Natural killer cell treated with Interleukin-12 subunit alpha and Interleukin-12 subunit beta and Interleukin-15 and Interleukin-18, amount 100 ng/mL, for 72 hours (primary cell): ENCODE measurements at regions not wholly inside any gene's neighbourhood (a gene's known extent, or its start where the extent isn't known, plus 50 kb on each side); places are given as distances from the start of the nearest gene placed in this dataset.

Source experiments
- ATAC-seq, 2 donors: fragments of 150-1000 bp; cut with Tn5 transposase in 1 of 2; sonication (Bioruptor Pico), chemical (Tn5 transposase) in 1 of 2; 2 replicates each; pipeline ENCODE4 v1.10.0; 2021
- DNase-seq: peaks from one replicate; pipeline ENCODE4 v3.0.0; 2022; ENCODE audit warnings: low spot score
- H3K27ac Mint-ChIP-seq, 2 donors: 1 replicate in 1 of 2; 2 replicates in 1 of 2; pipeline ENCODE4 v1.8.0; 2022; ENCODE audit warnings: mixed read lengths in 2 of 2, mild to moderate bottlenecking in 1 of 2, moderate library complexity in 1 of 2
- H3K27me3 Mint-ChIP-seq, 2 donors: 1 replicate in 1 of 2; 2 replicates in 1 of 2; pipeline ENCODE4 v1.8.0; 2022; ENCODE audit warnings: mixed read lengths in 2 of 2
- H3K36me3 Mint-ChIP-seq: one replicate; pipeline ENCODE4 v1.8.0; 2022; ENCODE audit warnings: mixed read lengths
- H3K4me1 Mint-ChIP-seq, 2 donors: 1 replicate in 1 of 2; 2 replicates in 1 of 2; pipeline ENCODE4 v1.8.0; 2022; ENCODE audit warnings: low read depth in 2 of 2, mixed read lengths in 2 of 2, mild to moderate bottlenecking in 1 of 2
- H3K4me3 Mint-ChIP-seq: one replicate; pipeline ENCODE4 v1.8.0; 2022; ENCODE audit warnings: mixed read lengths
- H3K9me3 Mint-ChIP-seq: 2 replicates; pipeline ENCODE4 v1.8.0; 2022; ENCODE audit warnings: mixed read lengths

GRCh38 chr17:65477600-65477999, 83.8 kb downstream of the AXIN2 start:
- H3K27me3 Mint-ChIP-seq, result peaks cover 19 to 31% of the 10 kb centered on the region in 2 donors
- H3K9me3 Mint-ChIP-seq, result no peaks in the 10 kb centered on the region
- ATAC-seq, result no peak
- H3K4me1 Mint-ChIP-seq, result no peaks in the 10 kb centered on the region
- H3K4me3 Mint-ChIP-seq, result no peak overlapping the region
- H3K27ac Mint-ChIP-seq, result no peak overlapping the region
- no peak for DNase-seq
- no peaks in the 10 kb centered on the region for H3K36me3 Mint-ChIP-seq

GRCh38 chr17:65474660-65475059, 86.8 kb downstream of the AXIN2 start:
- Mint-ChIP-seq H3K9me3 (no peaks in the 10 kb centered on the region), H3K36me3 (no peaks in the 10 kb centered on the region), H3K4me3 (no peak overlapping the region), H3K4me1 (no peaks in the 10 kb centered on the region), H3K27me3 (peaks cover 22 to 38% of the 10 kb centered on the region in 2 donors), H3K27ac (no peak overlapping the region)
- ATAC-seq, result no peak
- no peak for DNase-seq

GRCh38 chr17:65473985-65474384, 87.5 kb downstream of the AXIN2 start:
- H3K36me3 Mint-ChIP-seq, result no peaks in the 10 kb centered on the region
- H3K27me3 Mint-ChIP-seq, result peaks cover 22 to 44% of the 10 kb centered on the region in 2 donors
- H3K4me3 Mint-ChIP-seq, result no peak overlapping the region
- no peaks in the 10 kb centered on the region for H3K9me3 Mint-ChIP-seq
- DNase-seq, result no peak
- no peaks in the 10 kb centered on the region for H3K4me1 Mint-ChIP-seq
- ATAC-seq, result no peak
- no peak overlapping the region for H3K27ac Mint-ChIP-seq

- Mint-ChIP-seq H3K27me3 (peaks cover 22 to 48% of the 10 kb centered on the region in 2 donors), H3K36me3 (no peaks in the 10 kb centered on the region), H3K4me1 (no peaks in the 10 kb centered on the region), H3K4me3 (no peak overlapping the region), H3K9me3 (no peaks in the 10 kb centered on the region), H3K27ac (no peak overlapping the region)
- ATAC-seq (no peak), DNase-seq (no peak)
Observed at GRCh38 chr17:65473363-65473762, 88.1 kb downstream of the AXIN2 start.

GRCh38 chr17:65472666-65473309, 88.7 kb downstream of the AXIN2 start:
- DNase-seq, result no peak
- Mint-ChIP-seq H3K4me1 (no peaks in the 10 kb centered on the region), H3K27me3 (peaks cover 22 to 48% of the 10 kb centered on the region in 2 donors), H3K27ac (no peak overlapping the region), H3K4me3 (no peak overlapping the region), H3K36me3 (no peaks in the 10 kb centered on the region), H3K9me3 (no peaks in the 10 kb centered on the region)
- ATAC-seq, result no peak

DNA sequence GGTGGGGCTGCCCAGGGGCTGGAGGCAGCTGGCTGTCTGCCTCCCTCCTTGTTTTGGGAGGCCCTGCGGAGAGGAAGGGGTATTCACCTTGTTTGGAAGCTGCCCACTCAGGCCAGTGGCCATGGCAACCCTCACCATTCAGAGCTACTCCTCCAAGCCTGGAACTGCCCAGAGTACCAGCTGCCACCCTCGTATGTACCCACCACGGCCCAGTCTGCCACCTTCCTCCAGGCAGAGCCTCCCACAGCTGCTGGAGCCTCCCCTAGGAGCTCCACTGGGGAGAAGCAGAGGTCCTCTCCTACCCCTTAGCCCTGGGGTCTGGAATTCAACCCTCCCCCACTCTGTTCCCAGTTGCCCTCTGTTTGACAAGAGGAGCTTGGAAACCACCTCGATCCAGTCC, 90.7 kb downstream of the AXIN2 start:
- no peaks in the 10 kb centered on the region for H3K36me3 Mint-ChIP-seq
- H3K27me3 Mint-ChIP-seq, result peaks cover 22 to 44% of the 10 kb centered on the region in 2 donors
- H3K4me3 Mint-ChIP-seq, result no peak overlapping the region
- ATAC-seq (peak; percentile 15 to 41), DNase-seq (no peak)
- H3K9me3 Mint-ChIP-seq, result no peaks in the 10 kb centered on the region
- H3K27ac Mint-ChIP-seq, result no peak overlapping the region
- no peaks in the 10 kb centered on the region for H3K4me1 Mint-ChIP-seq

DNA sequence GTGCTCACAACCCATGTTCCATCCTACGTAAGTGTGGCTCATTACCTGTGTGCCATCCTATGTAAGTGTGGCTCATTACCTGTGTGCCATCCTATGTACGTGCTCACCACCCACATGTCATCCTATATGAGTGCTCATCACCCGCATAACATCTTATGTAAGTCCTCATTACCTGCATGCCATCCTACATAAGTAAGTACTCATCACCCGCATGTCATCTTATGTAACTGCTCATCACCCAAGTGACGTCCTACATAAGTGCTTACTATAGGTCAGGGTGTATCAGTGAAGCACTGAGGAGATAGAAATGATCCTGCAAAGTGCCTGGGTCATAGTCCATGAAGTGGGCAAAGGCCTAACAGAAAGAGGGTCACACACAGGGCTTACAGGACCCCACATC, 93.1 kb downstream of the AXIN2 start:
- H3K27ac Mint-ChIP-seq, result no peak overlapping the region
- H3K9me3 Mint-ChIP-seq, result no peaks in the 10 kb centered on the region
- ATAC-seq, result no peak
- H3K4me3 Mint-ChIP-seq, result no peak overlapping the region
- peaks cover 9 to 26% of the 10 kb centered on the region in 2 donors for H3K27me3 Mint-ChIP-seq
- no peaks in the 10 kb centered on the region for H3K4me1 Mint-ChIP-seq
- no peak for DNase-seq
- no peaks in the 10 kb centered on the region for H3K36me3 Mint-ChIP-seq

GRCh38 chr17:65467156-65467555, 94.3 kb downstream of the AXIN2 start:
- no peak for ATAC-seq
- H3K4me3 Mint-ChIP-seq, result no peak overlapping the region
- no peaks in the 10 kb centered on the region for H3K9me3 Mint-ChIP-seq
- no peak overlapping the region for H3K27ac Mint-ChIP-seq
- DNase-seq, result no peak
- H3K36me3 Mint-ChIP-seq, result no peaks in the 10 kb centered on the region
- H3K27me3 Mint-ChIP-seq, result peaks cover 10 to 26% of the 10 kb centered on the region in 2 donors
- H3K4me1 Mint-ChIP-seq, result no peaks in the 10 kb centered on the region

DNA sequence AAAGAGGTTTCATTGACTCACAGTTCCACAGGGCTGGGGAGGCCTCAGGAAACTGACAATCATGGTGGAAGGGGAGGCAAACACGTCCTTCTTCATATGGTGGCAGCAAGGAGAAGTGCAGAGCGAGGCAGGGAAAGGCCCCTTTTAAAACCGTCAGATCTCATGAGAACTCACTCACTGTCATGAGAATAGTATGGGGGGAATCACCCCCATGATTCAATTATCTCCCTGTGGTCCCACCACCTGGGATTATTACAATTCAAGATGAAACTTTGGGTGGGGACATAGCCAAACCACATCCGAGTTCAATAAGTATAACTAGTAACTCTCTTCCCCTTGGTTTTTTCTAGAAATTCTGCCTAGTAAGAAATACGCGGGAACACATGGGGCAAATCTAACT, 94.9 kb downstream of the AXIN2 start:
- Mint-ChIP-seq H3K4me1 (no peaks in the 10 kb centered on the region), H3K27me3 (peaks cover 11 to 32% of the 10 kb centered on the region in 2 donors), H3K9me3 (no peaks in the 10 kb centered on the region), H3K36me3 (no peaks in the 10 kb centered on the region), H3K27ac (no peak overlapping the region), H3K4me3 (no peak overlapping the region)
- DNase-seq, result no peak
- no peak for ATAC-seq

DNA sequence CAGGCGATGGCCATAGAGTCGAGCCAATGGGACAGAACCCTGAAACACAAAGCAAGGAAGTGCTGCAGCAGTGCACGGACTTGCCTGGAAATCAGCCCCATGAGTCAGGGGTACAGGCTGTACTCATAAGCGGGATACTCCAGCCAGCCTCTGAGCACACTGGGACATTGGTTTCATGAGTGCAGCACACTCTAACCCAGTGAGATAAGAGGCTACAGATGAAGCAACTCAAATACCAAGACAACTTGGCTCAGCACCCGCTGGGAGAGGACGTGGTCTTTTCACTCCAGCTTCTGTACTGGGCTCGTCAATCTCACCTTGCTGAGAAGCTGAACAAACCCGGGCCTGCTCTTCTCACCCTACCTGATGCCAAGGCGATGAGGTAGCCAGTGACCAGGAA, 98.2 kb downstream of the AXIN2 start:
- Mint-ChIP-seq H3K4me3 (no peak overlapping the region), H3K27me3 (peaks cover 14 to 28% of the 10 kb centered on the region in 2 donors), H3K4me1 (no peaks in the 10 kb centered on the region), H3K27ac (no peak overlapping the region), H3K9me3 (no peaks in the 10 kb centered on the region), H3K36me3 (no peaks in the 10 kb centered on the region)
- ATAC-seq (no peak), DNase-seq (no peak)

DNA sequence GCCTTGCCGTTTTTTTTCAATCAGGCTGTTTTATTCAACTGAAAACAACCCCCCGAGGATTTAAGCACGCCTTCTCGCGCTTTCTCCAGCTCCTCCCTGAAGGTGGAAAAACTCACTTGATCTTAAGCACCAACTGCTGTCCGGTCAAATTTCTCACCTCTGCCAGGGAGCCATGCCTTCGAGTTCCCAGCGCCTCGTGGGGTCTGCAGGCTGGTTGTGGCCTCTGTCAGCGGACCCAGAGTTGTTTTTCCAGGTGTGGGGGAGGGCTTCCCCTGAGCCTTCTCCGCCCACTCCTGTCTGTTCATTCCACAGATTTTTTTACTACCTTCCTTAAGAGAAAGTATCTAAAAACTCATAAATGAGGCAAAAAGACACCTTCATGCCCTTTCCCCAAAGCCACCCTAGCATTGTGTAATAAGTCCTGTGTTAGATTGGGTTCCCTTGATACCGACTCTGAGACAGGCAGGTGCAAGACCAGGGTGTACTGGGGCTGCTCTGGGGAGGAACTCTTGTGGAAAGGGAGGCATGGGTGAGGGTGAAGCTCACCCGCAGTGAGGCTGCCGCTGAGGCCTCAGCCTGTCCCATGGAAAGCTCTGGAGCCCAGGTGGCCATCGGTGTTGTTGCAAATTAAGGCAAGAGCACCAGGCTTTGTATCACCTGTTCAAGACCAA, 101.6 kb downstream of the AXIN2 start:
- no peaks in the 10 kb centered on the region for H3K9me3 Mint-ChIP-seq
- no peaks in the 10 kb centered on the region for H3K36me3 Mint-ChIP-seq
- H3K4me1 Mint-ChIP-seq, result no peaks in the 10 kb centered on the region
- ATAC-seq (no peak), DNase-seq (no peak)
- H3K27me3 Mint-ChIP-seq, result peaks cover 17 to 28% of the 10 kb centered on the region in 2 donors
- H3K27ac Mint-ChIP-seq, result no peak overlapping the region
- H3K4me3 Mint-ChIP-seq, result no peak overlapping the region

DNA sequence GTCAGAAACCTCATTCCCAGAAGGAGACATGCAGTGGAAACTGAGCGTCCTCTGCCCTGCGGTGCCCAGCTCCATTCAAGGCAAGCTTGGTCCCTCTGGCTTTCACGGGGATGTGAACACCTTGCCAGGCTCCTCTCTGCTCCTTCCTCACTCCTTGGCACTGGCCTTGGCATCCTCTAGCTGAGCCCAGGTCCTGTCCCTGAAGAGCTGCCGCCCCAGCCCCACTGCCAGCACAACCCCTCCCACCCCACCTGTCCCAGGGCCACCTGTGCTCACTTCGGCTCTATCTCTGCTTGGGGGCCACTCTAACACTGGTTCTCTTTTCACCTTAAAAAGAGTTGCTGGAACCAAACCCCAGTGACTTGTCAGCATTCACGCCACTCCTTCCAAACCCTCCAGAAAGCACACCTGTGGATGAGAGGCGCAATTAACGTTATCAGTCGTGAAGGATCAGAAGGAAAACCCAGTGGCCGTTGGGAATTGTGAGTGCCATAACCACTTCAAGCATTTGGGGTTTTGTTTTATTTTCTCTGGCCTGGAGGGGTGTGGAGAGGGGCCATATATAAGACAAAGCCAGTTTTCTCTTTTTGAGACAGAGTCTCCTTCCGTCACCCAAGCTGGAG, 103.7 kb downstream of the AXIN2 start:
- DNase-seq (no peak), ATAC-seq (peak in 1 of 2 donors; percentile 4)
- Mint-ChIP-seq H3K9me3 (no peaks in the 10 kb centered on the region), H3K36me3 (no peaks in the 10 kb centered on the region), H3K4me3 (no peak overlapping the region), H3K27ac (no peak overlapping the region), H3K4me1 (no peaks in the 10 kb centered on the region), H3K27me3 (peaks cover 12 to 23% of the 10 kb centered on the region in 2 donors)

DNA sequence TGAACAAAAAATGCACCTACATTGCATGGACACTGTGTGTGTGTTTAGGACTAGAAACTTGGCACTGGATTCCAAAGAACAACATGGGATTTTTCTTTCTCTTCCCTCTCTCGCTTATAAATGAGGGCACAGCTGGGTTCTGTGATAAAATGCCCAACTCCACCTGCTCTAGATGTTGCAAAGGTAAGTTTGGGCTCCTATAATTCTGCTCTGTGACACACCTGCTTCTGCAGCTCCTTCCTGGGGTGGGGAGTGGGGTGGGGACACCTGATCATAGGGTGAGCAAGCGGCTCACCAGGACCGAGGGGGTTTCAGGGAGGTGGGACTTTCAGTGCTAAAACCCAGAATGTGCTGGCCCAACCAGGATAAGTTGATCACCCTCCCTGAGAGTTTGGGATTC, 104.3 kb downstream of the AXIN2 start:
- Mint-ChIP-seq H3K9me3 (no peaks in the 10 kb centered on the region), H3K36me3 (no peaks in the 10 kb centered on the region), H3K4me3 (no peak overlapping the region), H3K27ac (no peak overlapping the region), H3K4me1 (no peaks in the 10 kb centered on the region), H3K27me3 (peaks cover 15 to 27% of the 10 kb centered on the region in 2 donors)
- no peak for DNase-seq
- ATAC-seq, result no peak

DNA sequence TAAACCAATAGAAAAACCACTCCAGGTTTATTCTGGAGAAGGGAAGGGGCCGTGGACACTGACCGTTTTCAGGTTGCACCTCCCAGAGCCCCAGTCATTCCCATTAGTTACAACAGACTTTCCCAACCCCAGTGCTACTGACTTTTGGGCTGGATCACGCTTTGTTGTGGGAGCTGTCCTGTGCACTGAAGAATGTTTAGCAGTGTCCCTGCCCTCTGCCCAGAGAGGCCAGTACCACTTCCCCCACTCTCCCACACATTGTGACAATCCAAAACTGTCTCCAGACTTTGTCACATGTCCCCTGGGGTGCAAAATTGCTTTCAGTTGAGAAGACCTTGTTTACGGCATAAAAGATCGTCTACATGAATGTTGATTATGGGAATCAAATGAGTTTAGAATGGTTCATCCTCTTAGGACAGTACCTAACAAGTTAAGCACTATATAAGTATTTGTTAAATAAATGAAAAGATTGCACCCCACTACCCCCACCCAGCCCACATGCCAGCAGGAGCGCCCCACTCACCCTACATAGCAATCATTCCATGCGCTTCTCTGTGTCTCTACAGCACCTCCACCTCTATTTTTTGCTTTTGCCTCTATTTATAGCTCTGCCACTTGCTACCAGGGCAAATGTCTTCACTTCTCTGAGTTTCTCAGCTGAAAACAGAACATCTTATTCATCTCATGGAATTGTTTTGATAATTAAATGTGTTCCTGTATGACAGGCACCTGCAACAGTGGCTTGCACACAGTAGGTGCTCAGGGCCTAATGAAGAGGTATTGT, 104.9 kb downstream of the AXIN2 start:
- Mint-ChIP-seq H3K27me3 (peaks cover 14 to 27% of the 10 kb centered on the region in 2 donors), H3K4me3 (no peak overlapping the region), H3K4me1 (no peaks in the 10 kb centered on the region), H3K36me3 (no peaks in the 10 kb centered on the region), H3K9me3 (no peaks in the 10 kb centered on the region), H3K27ac (no peak overlapping the region)
- ATAC-seq (no peak), DNase-seq (no peak)
